Breast epithelium (tissue), 4 donors: ENCODE measurements at regions not wholly inside any gene's neighbourhood (a gene's known extent, or its start where the extent isn't known, plus 50 kb on each side); places are given as distances from the start of the nearest gene placed in this dataset.

Experiments
- DNase-seq, 2 donors: peaks; one replicate each; pipeline ENCODE4 v3.0.0-alpha.2; 2019; ENCODE audit warnings: low spot score in 2 of 2
- H3K27ac ChIP-seq, 2 donors: fragments of 200-600 bp; sonication (generic) in 1 of 2; one replicate each; pipeline ENCODE4 v1.5.1; 2016 to 2019; ENCODE audit warnings: mild to moderate bottlenecking in 1 of 2
- H3K27me3 ChIP-seq, 2 donors: fragments of 200-600 bp; sonication (generic) in 1 of 2; one replicate each; pipeline versions ENCODE4 v1.5.1 to v1.6.0; 2017 to 2019; ENCODE audit warnings: control low read depth in 1 of 2, mild to moderate bottlenecking in 1 of 2
- H3K36me3 ChIP-seq: fragments of 200-600 bp; one replicate; pipeline ENCODE4 v1.5.1; 2019
- H3K4me1 ChIP-seq, 2 donors: fragments of 200-600 bp; sonication (generic); one replicate each; pipeline ENCODE4 v1.5.1; 2016 to 2019; ENCODE audit warnings: control low read depth in 1 of 2
- H3K4me3 ChIP-seq, 3 donors: fragments of 200-600 bp; sonication (generic); 1 replicate in 2 of 3; 2 replicates in 1 of 3; pipeline ENCODE4 v1.5.1; 2016 to 2019; ENCODE audit warnings: mild to moderate bottlenecking in 3 of 3, moderate library complexity in 2 of 3
- H3K9me3 ChIP-seq, 2 donors: fragments of 200-600 bp; sonication (generic) in 1 of 2; one replicate each; pipeline ENCODE4 v1.5.1; 2016 to 2019; ENCODE audit warnings: control low read depth in 1 of 2
- POLR2A ChIP-seq: fragments of 450-650 bp; IDR thresholded peaks from one replicate; pipeline ENCODE4 v1.6.1; 2016; ENCODE audit warnings: antibody characterized with exemption, mild to moderate bottlenecking, moderate library complexity
- POLR2AphosphoS5 ChIP-seq, 3 donors: sonication (generic); formaldehyde crosslinking; IDR thresholded peaks; one replicate each; pipeline ENCODE4 v1.6.1; 2017; ENCODE audit warnings: antibody characterized with exemption in 3 of 3
- intact Hi-C: fragments of 100-400 bp; cut with DNase I; formaldehyde crosslinking; loops from one replicate; pipeline ENCODE4 v1.15.1; 2023; ENCODE audit warnings: low total_unique reads
- TF ChIP-seq, protein P1 (sequence below), 3 donors: fragments of 450-650 bp; IDR thresholded peaks; one replicate each; pipeline ENCODE4 v1.5.1; 2016 to 2017; ENCODE audit warnings: antibody characterized with exemption in 3 of 3, mild to moderate bottlenecking in 3 of 3, moderate library complexity in 3 of 3

DNA sequence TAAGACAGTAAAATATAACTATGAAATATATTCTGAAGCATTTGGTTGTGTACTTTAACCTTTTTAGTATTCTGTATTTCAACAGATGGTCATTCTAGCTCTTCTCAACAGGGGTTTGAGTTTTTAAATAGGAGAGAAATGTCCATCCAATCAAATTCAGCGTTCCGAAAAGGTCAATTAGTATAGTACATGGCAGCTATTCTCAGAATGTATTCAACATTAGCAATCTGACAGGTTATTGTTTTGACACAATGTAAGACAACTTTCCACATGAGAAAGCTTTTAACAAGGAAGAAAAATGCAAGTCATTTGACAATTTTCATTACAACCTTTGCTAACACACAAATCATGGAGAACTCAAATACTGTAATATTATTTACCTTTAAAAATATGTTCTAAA is 996.3 kb upstream of the CDH10 start:
- no peak for DNase-seq
- no peak overlapping the region for H3K4me3 ChIP-seq
- H3K36me3 ChIP-seq: peaks cover 8% of the 10 kb centered on the region
- no peak overlapping the region for H3K27ac ChIP-seq
- no peaks in the 10 kb centered on the region for H3K9me3 ChIP-seq
- no peaks in the 10 kb centered on the region for H3K27me3 ChIP-seq
- no peak for TF ChIP-seq POLR2AphosphoS5 (IDR thresholded peaks at IDR 0.05)
- TF ChIP-seq, protein P1, sequence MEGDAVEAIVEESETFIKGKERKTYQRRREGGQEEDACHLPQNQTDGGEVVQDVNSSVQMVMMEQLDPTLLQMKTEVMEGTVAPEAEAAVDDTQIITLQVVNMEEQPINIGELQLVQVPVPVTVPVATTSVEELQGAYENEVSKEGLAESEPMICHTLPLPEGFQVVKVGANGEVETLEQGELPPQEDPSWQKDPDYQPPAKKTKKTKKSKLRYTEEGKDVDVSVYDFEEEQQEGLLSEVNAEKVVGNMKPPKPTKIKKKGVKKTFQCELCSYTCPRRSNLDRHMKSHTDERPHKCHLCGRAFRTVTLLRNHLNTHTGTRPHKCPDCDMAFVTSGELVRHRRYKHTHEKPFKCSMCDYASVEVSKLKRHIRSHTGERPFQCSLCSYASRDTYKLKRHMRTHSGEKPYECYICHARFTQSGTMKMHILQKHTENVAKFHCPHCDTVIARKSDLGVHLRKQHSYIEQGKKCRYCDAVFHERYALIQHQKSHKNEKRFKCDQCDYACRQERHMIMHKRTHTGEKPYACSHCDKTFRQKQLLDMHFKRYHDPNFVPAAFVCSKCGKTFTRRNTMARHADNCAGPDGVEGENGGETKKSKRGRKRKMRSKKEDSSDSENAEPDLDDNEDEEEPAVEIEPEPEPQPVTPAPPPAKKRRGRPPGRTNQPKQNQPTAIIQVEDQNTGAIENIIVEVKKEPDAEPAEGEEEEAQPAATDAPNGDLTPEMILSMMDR (IDR thresholded peaks at IDR 0.05): no peak
- no peak for TF ChIP-seq POLR2A
- no peaks in the 10 kb centered on the region for H3K4me1 ChIP-seq
- intact Hi-C loops: no loop called here

DNA sequence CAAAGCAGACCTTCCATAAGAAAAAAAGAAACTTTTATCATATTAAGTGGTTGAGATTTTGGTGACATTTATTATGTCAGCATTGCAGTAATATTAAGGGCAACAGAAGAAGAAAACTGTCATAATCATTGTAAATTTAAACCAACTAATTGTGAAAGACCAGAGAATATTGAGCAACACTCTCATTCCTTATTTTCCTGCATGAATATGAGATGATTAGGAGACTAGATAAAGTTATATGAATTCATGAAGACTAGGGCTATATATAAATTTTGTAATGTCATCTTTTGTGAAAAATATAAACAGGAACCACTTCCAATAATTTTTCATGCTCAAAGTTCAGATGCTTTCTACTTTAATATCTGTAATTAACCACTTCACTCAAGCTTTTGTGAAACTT is 974.5 kb upstream of the CDH10 start:
- DNase-seq: no peak
- Histone ChIP-seq H3K27ac (no peak overlapping the region), H3K36me3 (no peaks in the 10 kb centered on the region), H3K9me3 (peaks cover 4 to 5% of the 10 kb centered on the region in 2 donors), H3K27me3 (no peaks in the 10 kb centered on the region), H3K4me1 (no peaks in the 10 kb centered on the region), H3K4me3 (no peak overlapping the region)
- intact Hi-C loops: no loop called here
- TF ChIP-seq POLR2AphosphoS5 (IDR thresholded peaks at IDR 0.05) (no peak), POLR2A (no peak)
- TF ChIP-seq, protein P1 (IDR thresholded peaks at IDR 0.05): no peak

DNA sequence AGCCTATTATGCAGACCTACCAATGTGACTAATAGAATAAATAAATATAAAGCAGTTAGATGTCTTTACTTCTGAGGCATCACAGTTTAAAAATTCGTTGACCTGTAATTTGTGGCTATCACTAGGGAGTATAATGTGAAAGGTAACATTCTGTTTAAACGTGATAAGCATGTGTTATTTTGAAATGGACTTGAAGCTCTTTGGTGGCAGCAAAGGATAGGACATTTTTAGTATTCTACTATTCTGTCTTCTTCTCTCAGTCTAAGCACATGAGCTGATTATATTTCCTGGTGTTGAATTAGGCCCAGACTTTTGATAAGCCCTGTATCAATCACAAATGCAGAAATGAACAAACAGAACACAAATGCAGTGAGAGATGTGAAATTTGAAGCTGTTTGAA is 974.0 kb upstream of the CDH10 start:
- H3K36me3 ChIP-seq: no peaks in the 10 kb centered on the region
- no peaks in the 10 kb centered on the region for H3K27me3 ChIP-seq
- H3K27ac ChIP-seq: no peak overlapping the region
- intact Hi-C loops: no loop called here
- no peak overlapping the region for H3K4me3 ChIP-seq
- H3K4me1 ChIP-seq: no peaks in the 10 kb centered on the region
- no peak for TF ChIP-seq POLR2A
- peaks cover 4 to 5% of the 10 kb centered on the region in 2 donors for H3K9me3 ChIP-seq
- no peak for DNase-seq

- DNase-seq: no peak
- no peaks in the 10 kb centered on the region for H3K36me3 ChIP-seq
- H3K27ac ChIP-seq: no peak overlapping the region
- peaks cover 5 to 13% of the 10 kb centered on the region in 2 donors for H3K9me3 ChIP-seq
- no peak overlapping the region for H3K4me3 ChIP-seq
- intact Hi-C loops: loop anchor here (5.0 kb wide), 1 partner anchor 398 kb away; no protein-coding TSS in a partner anchor
- TF ChIP-seq POLR2A (no peak), POLR2AphosphoS5 (IDR thresholded peaks at IDR 0.05) (no peak)
- TF ChIP-seq, protein P1 (IDR thresholded peaks at IDR 0.05): no peak
- no peaks in the 10 kb centered on the region for H3K4me1 ChIP-seq
- no peaks in the 10 kb centered on the region for H3K27me3 ChIP-seq
Observed at GRCh38 chr5:25614466-25614865, 969.7 kb upstream of the CDH10 start.

DNA sequence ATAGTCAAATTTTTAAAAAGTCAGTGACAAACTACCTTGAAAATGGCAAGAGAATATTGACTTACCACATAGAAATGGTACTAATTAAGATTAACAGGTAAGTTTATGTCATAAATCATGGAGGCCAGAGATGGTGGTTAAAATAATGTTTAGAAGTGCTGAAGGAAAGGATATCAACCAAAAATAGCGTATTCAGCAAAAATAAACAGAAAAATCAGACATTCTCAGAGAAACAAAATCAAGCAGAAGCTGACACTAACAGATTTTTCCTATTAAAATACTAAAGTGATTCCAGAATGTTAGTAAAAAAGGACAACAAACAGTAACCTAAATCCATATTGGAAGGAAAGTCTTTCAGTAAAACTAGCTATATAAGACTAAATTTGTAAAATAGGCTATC is 959.9 kb upstream of the CDH10 start:
- Histone ChIP-seq H3K27ac (no peak overlapping the region), H3K27me3 (no peaks in the 10 kb centered on the region), H3K9me3 (peaks cover 0 to 9% of the 10 kb centered on the region in 2 donors), H3K4me1 (no peaks in the 10 kb centered on the region), H3K36me3 (no peaks in the 10 kb centered on the region), H3K4me3 (no peak overlapping the region)
- TF ChIP-seq POLR2AphosphoS5 (IDR thresholded peaks at IDR 0.05) (no peak), POLR2A (no peak)
- TF ChIP-seq, protein P1 (IDR thresholded peaks at IDR 0.05): no peak
- no peak for DNase-seq
- intact Hi-C loops: no loop called here

GRCh38 chr5:25579111-25579510 is 934.3 kb upstream of the CDH10 start:
- no peaks in the 10 kb centered on the region for H3K36me3 ChIP-seq
- no peak overlapping the region for H3K27ac ChIP-seq
- DNase-seq: no peak
- H3K27me3 ChIP-seq: no peaks in the 10 kb centered on the region
- no peak overlapping the region for H3K4me3 ChIP-seq
- H3K4me1 ChIP-seq: no peaks in the 10 kb centered on the region
- no peaks in the 10 kb centered on the region for H3K9me3 ChIP-seq
- intact Hi-C loops: no loop called here
- TF ChIP-seq, protein P1 (IDR thresholded peaks at IDR 0.05): no peak
- TF ChIP-seq POLR2A: no peak
- no peak for TF ChIP-seq POLR2AphosphoS5 (IDR thresholded peaks at IDR 0.05)
